Loucy (cell line): ENCODE measurements at regions not wholly inside any gene's neighbourhood (a gene's known extent, or its start where the extent isn't known, plus 50 kb on each side); places are given as distances from the start of the nearest gene placed in this dataset.

Source experiments
- H2AFZ ChIP-seq: fragments of 200-600 bp; sonication (generic); 2 replicates; pipeline ENCODE4 v1.6.0; 2016; ENCODE audit warnings: antibody characterized with exemption, mild to moderate bottlenecking, low read length, moderate library complexity
- H3F3A ChIP-seq: fragments of 200-600 bp; 2 replicates; pipeline ENCODE4 v1.6.0; 2016; ENCODE audit warnings: antibody characterized with exemption, low read depth, mild to moderate bottlenecking
- H3K27me3 ChIP-seq: fragments of 200-600 bp; sonication (generic); 2 replicates; pipeline ENCODE4 v1.6.1; 2014; ENCODE audit warnings: low read length, mild to moderate bottlenecking; ENCODE audit not compliant: insufficient read depth, poor library complexity, severe bottlenecking
- H3K36me3 ChIP-seq: fragments of 200-600 bp; sonication (generic); 2 replicates; pipeline ENCODE4 v1.6.1; 2016; ENCODE audit warnings: low read length; ENCODE audit not compliant: insufficient read depth
- H3K4me1 ChIP-seq: fragments of 200-600 bp; sonication (generic); 2 replicates; pipeline ENCODE4 v1.5.1; 2014; ENCODE audit warnings: low read length, mild to moderate bottlenecking; ENCODE audit not compliant: insufficient read depth, poor library complexity, severe bottlenecking
- H3K4me2 ChIP-seq: fragments of 200-600 bp; sonication (generic); 2 replicates; pipeline ENCODE4 v1.6.0; 2014; ENCODE audit warnings: antibody characterized with exemption, low read length, low read depth, mild to moderate bottlenecking; ENCODE audit not compliant: poor library complexity, severe bottlenecking
- H3K4me3 ChIP-seq: fragments of 200-600 bp; sonication (generic); 2 replicates; pipeline ENCODE4 v1.5.1; 2014; ENCODE audit warnings: low read length, mild to moderate bottlenecking, mixed read lengths; ENCODE audit not compliant: poor library complexity, severe bottlenecking
- H3K79me2 ChIP-seq: fragments of 200-600 bp; sonication (generic); 2 replicates; pipeline ENCODE4 v1.6.1; 2014; ENCODE audit warnings: low read length; ENCODE audit not compliant: insufficient read depth
- H3K9ac ChIP-seq: fragments of 200-600 bp; sonication (generic); 2 replicates; pipeline ENCODE4 v1.6.0; 2014; ENCODE audit warnings: mild to moderate bottlenecking, low read depth, low read length, moderate library complexity; ENCODE audit not compliant: poor library complexity, severe bottlenecking
- H3K9me2 ChIP-seq: fragments of 200-600 bp; sonication (generic); replicated peaks from 2 replicates; pipeline ENCODE4 v1.6.1; 2016; ENCODE audit warnings: low read depth, low read length, mixed read lengths
- H3K9me3 ChIP-seq: fragments of 200-600 bp; sonication (generic); 2 replicates; pipeline ENCODE4 v1.6.1; 2014; ENCODE audit warnings: mild to moderate bottlenecking, antibody characterized with exemption, low read length, low read depth; ENCODE audit not compliant: insufficient read depth
- H4K20me1 ChIP-seq: fragments of 200-600 bp; sonication (generic); 2 replicates; pipeline ENCODE4 v1.6.0; 2014; ENCODE audit warnings: antibody characterized with exemption, low read length, mild to moderate bottlenecking; ENCODE audit not compliant: insufficient read depth, poor library complexity, severe bottlenecking
- CTCF ChIP-seq: fragments of 200-600 bp; sonication (generic); conservative IDR thresholded peaks from 2 replicates; pipeline ENCODE4 v1.5.1; 2014; ENCODE audit warnings: mild to moderate bottlenecking, antibody characterized with exemption, low read length
- EZH2phosphoT487 ChIP-seq: fragments of 200-600 bp; IDR thresholded peaks from 2 replicates; pipeline ENCODE4 v1.6.1; 2018; ENCODE audit warnings: antibody characterized with exemption, mild to moderate bottlenecking, moderate library complexity, borderline replicate concordance

GRCh38 chr6:135647521-135647920 is 150.0 kb upstream of the AHI1 start:
- no peaks in the 10 kb centered on the region for H4K20me1 ChIP-seq
- no peak overlapping the region for H2AFZ ChIP-seq
- no peaks in the 10 kb centered on the region for H3F3A ChIP-seq
- no peak for TF ChIP-seq CTCF
- no peak for TF ChIP-seq EZH2phosphoT487
- H3K36me3 ChIP-seq: no peaks in the 10 kb centered on the region
- no peak overlapping the region for H3K4me2 ChIP-seq
- H3K9me2 ChIP-seq: no peaks in the 10 kb centered on the region
- H3K9me3 ChIP-seq: no peaks in the 10 kb centered on the region
- no peaks in the 10 kb centered on the region for H3K4me1 ChIP-seq
- no peaks in the 10 kb centered on the region for H3K27me3 ChIP-seq
- no peak overlapping the region for H3K4me3 ChIP-seq
- H3K9ac ChIP-seq: no peak overlapping the region
- H3K79me2 ChIP-seq: no peaks in the 10 kb centered on the region

- TF ChIP-seq EZH2phosphoT487 (no peak), CTCF (no peak)
- Histone ChIP-seq H4K20me1 (no peaks in the 10 kb centered on the region), H3K27me3 (no peaks in the 10 kb centered on the region), H3K79me2 (no peaks in the 10 kb centered on the region), H3K36me3 (no peaks in the 10 kb centered on the region), H3K9ac (no peak overlapping the region), H2AFZ (no peak overlapping the region), H3K9me2 (no peaks in the 10 kb centered on the region), H3F3A (no peaks in the 10 kb centered on the region), H3K9me3 (no peaks in the 10 kb centered on the region), H3K4me3 (no peak overlapping the region), H3K4me1 (no peaks in the 10 kb centered on the region), H3K4me2 (no peak overlapping the region)
Observed at GRCh38 chr6:135651964-135652755, 154.6 kb upstream of the AHI1 start.

- Histone ChIP-seq H3K4me2 (no peak overlapping the region), H2AFZ (no peak overlapping the region), H3K36me3 (no peaks in the 10 kb centered on the region), H3K27me3 (no peaks in the 10 kb centered on the region), H3K79me2 (no peaks in the 10 kb centered on the region), H3K9ac (no peak overlapping the region), H3F3A (no peaks in the 10 kb centered on the region), H3K9me2 (no peaks in the 10 kb centered on the region), H3K9me3 (no peaks in the 10 kb centered on the region), H3K4me1 (no peaks in the 10 kb centered on the region), H4K20me1 (no peaks in the 10 kb centered on the region), H3K4me3 (no peak overlapping the region)
- TF ChIP-seq EZH2phosphoT487 (no peak), CTCF (no peak)
Observed at GRCh38 chr6:135655055-135655454, 157.5 kb upstream of the AHI1 start.
